ENCODE measurements at regions not wholly inside any gene's neighbourhood (a gene's known extent, or its start where the extent isn't known, plus 50 kb on each side); places are given as distances from the start of the nearest gene placed in this dataset.
"Not testable (repeated sequence)": the region's sequence is repeated elsewhere in the genome, so short reads cannot be mapped to it uniquely, and the experiment has no call there.

DNA sequence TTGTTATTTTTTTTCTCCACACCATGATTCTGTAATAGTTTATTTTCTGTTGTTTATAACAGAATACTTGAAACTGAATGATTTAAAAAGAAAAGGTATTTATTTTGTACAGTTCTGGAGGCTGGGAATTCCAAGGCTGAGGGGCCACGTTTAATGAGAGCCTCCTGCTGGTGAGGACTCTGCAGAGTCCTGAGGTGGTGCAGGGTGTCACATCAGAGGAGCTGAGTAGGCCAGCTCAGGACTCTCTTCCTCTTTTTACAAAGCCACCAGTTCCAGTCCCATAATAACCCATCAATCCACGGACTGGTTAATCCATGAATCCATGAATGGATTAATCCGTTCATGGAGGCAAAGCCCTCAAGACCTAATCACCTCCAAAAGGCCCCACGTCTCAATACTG, 71.6 kb downstream of the TFAP2A start:
- DNase-seq (ENCODE audit: low read depth), result no peak

DNA sequence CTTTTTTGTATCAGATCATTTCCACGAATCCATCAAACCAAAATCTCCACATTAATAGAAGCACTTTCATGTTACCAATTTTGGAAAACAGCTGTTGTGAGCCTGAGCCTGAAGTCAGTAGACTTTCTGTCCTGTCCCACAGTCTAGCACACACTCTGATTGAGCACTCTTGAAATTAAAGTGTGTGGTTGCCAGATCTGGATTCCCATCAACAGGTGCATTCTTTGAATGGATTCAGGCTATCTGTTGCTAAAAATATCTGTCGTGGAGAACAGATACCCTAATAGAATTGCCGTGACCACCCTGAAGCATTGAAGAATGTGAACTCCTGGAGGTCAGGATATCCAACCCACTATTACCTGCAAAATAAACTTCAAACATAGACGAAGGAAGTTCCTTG, 73.3 kb downstream of the TFAP2A start:
- DNase-seq (ENCODE audit: low read depth), result no peak

DNA sequence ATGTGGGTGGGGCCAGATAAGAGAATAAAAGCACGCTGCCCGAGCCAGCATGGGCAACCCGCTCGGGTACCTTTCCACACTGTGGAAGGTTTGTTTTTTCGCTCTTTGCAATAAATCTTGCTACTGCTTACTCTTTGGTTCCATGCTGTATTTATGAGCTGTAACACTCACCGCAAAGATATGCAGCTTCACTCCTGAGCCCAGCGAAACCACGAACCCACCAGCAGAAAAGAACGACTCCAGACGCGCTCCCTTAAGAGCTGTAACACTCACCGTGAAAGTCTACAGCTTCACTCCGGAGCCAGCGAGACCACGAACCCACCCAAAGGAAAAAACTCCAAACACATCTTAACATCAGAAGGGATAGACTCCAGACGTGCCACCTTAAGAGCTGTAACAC, 76.7 kb downstream of the TFAP2A start:
- DNase-seq (ENCODE audit: low read depth), result no peak

DNA sequence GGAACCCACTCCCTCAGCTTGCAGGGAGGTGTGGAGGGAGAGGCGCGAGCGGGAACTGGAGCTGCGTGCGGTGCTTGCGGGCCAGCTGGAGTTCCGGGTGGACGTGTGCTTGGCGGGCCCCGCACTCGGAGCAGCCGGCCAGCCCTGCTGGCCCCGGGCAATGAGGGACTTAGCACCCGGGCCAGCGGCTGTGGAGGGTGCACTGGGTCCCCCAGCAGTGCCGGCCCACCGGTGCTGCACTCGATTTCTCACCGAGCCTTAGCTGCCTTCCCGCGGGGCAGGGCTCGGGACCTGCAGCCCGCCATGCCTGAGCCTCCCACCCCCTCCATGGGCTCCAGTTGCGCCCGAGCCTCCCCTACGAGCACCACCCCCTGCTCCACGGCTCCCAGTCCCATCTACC, 77.5 kb downstream of the TFAP2A start:
- not testable (repeated sequence) for DNase-seq (ENCODE audit: low read depth)

DNA sequence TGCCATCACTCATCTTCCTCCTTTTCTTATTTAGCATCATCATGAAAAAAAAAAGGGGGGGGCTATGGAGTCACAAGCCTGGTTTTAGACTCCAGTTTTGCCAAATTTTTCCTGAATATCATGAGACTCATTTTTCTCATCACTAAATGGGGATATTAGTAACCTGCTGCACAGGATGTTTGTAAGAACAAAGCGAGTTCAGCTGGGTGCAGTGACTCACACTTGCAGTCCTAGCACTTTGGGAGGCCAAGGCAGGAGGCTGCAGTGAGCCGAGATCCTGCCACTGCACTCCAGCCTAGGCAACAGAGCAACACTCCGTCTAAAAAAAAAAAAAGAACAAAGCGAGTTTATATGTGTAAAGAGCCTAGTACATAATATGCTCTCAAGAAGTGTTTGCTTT, 82.8 kb downstream of the TFAP2A start:
- no peak for DNase-seq (ENCODE audit: low read depth)

DNA sequence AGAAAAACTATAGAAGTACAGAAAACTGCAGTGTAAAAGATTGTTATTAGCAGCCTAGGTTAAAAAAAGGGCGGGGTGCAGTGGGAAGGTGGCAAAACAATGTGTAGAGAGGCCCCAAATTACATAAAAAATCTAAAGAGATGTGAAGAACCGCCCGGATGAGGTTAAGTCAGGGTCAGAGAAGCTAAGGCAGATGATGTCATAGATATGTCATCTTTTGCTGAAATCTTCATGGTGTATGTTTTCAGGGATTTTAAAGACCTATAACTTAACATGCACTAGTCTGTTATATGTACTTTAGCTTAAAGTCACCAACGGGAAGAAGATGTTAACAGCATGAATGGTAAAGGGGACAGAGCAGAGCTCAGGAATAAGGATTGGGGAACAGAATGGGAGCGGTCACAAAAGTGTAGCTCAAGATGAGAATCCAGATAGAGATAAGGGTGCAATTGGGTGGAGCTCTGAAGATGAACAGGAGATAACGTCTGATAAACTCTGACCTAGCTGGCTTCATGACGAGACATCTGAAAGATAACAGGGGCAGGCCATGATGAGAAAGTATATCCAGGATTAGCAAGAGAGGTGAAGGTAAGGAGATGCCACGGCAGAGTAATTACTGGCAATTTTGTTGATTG, 83.4 kb downstream of the TFAP2A start:
- no peak for DNase-seq (ENCODE audit: low read depth)

DNA sequence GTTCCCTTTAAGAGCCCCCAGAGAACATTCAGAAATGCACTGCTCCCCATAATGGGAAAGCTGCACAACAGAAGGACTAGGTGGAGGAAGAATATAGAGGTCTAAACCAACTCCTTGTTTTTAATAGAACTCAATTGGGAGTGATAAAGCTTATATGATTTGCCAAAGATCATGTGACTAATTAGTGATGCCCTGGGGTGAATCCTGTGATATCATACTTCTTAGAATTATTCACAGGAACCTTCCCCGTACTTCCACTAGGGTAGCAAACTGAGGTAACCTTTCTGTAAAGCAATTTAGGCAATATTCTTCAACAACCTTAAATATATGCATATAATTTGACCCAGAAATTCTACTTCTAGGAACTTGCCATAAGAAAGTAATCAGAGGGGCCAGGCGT, 84.4 kb downstream of the TFAP2A start:
- no peak for DNase-seq (ENCODE audit: low read depth)

DNA sequence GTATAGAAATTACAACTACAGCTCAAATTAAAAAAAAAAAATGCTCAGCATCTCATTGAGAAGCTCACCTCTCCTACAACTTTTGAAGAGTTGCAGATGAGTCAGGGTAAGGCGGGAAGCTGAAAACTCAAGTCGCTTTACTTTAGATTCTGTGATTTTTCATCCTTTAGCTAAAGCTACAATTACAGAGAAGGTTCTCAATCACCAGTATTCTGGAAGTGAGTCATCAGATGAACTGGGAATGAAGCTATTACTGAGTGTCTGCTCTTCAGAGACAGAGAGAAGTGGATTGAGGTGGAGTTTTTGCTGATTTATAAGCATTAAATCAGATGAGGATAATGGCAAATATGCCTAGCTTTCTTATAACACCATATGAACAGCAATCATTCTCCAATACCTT, 91.9 kb downstream of the TFAP2A start:
- DNase-seq (ENCODE audit: low read depth), result no peak

DNA sequence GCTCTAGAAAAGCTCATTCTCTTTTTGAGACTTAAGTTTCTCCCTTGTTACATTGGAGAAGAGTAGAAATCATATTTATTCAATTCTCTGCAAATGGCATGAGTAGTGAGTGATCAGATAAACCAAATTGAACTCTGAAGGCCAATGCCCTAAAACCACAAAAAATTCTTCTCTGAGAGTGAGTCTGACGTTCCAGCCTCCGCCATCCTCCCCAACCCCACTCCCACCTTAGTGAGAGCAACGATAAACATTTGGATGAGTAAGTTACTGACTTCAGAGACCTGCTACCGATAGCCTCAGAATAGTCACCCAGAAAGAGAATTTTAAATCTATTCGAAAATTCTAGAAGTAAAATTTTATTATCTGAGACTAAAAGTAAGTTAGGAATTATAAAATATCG, 94.6 kb downstream of the TFAP2A start:
- no peak for DNase-seq (ENCODE audit: low read depth)

DNA sequence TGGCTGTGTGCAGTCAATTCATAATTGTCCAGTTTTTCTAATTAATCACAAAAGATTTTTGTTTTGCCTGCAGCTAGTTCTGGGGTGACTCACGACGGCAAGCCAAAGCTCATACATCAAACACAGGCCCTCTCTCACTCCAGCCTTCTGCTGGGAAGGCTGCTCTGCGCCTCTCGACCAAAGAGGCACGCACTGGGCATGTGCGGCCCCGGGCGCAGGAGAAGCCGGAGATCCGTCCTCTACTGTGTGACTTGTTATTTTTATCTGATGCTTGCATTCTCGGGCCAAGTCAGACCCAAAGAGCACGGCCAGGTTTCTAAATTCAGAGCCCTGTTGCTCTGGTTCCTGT, 98.5 kb downstream of the TFAP2A start:
- no peak for DNase-seq (ENCODE audit: low read depth)

DNA sequence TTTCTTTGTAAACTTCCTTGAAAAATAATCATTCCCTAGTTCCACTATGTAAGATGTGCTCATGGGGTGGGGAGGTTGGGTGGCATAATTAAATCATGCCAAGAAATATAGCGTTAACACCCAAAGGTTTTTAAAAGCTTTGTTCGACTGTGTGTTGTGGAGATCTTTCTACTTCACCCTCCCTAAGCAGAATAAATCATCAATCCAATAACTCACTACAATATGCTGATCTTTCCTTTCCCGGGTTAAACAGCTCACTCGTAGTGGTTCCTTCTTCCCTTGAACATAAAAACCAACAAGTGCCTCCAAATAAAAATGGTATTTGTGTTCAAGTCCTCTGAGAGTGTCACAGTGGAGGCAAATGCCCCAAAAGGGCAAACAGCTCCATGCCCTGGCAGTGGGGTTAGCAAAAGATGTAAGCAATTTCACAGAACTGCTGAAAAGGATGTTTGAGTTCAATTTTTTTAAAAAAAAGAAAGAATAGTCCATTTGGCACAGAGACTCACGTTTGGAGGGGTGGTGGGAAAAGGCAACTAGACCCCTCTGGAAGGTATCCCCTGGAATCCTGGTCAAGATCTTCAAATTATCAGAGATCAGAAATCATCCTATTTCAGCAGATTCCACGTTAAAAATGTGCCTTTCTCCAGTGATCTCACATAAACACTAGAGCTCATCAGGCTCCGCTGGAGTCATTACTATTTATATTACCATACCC, 99.1 kb downstream of the TFAP2A start:
- no peak for DNase-seq (ENCODE audit: low read depth)

DNA sequence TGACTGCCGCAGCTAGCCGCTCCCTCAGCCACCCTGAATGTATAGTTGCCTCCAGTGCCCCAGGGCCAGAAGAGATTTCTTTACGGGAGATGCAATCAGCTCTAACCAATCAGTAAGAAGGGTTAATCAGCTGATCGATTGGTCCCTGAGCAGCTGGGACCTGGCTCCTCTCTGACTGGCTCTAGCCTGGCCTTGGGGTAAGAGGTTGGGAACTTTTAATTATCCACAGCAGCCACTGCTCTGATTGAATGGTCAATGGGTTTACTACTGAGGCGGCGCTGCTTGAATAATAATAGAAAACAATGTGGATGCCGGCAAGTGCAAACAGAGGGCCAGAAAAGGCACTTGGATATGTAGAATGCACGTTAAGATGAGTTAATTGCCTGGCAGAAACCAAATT, 99.8 kb downstream of the TFAP2A start:
- no peak for DNase-seq (ENCODE audit: low read depth)

DNA sequence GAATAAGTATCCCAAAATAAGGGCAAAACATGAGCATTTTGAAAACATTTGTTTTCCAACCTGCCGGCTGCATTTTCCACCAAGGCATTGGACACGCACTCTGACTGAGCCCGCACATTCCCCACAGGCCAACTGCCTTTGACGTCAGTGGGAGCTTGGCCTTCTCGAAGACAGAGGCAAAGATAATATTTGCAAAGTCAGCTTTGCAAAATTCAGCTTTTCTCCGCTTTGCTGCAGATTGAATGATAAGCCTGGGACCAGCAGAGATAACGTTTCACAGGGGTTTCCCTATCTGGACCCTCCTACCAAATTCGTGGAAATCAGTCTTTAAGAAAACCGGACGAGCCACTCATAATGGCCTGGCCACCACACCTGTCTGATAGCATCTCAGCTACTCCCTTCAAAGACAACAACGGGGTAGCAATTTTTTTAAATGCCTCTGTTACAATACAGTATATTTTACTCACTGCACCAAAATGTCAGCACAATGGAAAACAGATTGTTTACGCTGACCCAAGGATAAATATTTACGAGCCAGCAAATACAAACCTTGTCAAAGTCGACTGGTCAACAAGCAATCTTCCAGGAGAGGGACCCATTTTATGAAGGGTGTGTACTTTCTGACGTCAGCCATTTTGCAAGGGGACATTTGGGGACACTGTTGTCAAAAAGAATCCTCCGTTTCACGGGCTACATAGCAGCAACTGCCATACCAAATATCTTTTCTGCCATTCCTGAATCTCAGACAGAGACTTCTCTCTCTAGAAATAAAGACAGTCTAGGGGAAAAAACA, 100.5 kb downstream of the TFAP2A start:
- no peak for DNase-seq (ENCODE audit: low read depth)

DNA sequence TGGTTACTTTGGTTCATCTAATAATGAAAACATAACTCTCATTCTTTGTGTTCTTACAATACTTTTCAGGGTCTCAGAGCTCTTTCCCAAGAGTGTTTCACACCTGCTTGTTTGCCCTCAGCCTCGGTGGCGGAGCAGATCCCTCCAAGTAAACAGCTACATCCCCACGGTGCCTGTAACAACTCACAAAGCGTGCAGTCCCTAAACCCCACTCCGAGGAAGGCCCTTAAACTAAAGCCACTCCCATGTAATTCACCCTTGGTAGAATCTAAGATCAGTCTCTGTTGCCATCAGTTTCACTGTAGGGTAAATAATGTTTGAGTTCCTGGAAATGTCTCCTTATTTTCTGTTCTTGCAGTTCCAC, 101.1 kb downstream of the TFAP2A start:
- DNase-seq (ENCODE audit: low read depth), result no peak

DNA sequence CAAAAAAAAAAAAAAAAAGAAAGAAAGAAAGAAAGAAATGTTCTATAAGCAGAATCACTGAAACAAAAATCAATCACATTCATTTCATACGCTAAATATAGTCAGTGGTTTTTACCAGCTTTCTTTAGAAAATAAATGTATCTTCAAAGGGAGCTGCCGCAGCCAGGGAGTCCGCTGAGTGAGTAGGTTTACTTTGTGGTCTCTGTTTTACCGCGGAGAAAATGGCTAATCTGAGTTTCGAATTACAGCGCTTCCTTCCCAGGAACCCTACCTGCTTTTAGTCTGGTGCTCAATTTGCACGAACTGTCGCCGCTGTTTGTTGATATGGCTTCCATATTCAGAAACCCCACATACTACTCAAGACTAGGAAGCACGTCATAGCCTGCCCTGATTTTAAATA, 102.4 kb downstream of the TFAP2A start:
- no peak for DNase-seq (ENCODE audit: low read depth)

DNA sequence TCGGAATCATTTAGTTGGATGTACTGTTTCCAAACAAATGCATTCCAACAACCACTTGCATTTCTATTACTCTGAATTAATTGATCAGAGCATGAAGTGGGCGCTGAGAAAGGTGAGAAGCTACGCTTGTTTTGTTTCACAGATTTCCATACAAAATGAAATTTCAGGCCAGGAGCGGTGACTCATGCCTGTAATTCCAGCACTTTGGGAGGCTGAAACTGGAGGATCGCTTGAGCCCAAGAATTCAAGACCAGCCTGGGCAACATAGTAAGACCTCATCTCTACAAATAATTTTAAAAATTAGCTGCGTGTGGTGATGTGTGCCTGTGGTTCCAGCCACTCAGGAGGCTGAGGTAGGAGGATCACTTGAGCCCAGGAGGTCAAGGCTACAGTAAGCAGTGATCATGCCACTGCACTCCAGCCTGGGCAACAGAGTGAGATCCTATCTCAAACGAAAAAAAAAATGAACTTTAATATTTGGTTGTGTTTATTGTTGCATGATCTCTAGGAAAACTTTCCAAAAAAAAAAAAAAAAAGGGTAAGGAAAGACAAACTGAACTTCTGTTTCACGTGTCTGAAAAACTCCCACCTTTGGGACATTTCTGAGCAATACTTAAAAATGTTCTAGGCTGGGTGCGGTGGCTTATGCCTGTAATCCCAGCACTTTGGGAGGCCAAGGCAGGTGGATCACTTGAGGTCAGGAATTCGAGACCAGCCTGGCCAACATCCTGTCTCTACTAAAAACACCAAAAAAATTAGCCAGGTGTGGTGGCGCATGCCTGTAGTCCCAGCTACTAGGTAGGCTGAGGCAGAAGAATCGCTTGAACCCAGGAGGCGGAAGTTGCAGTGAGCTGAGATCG, 103.1 kb downstream of the TFAP2A start:
- not testable (repeated sequence) for DNase-seq (ENCODE audit: low read depth)

DNA sequence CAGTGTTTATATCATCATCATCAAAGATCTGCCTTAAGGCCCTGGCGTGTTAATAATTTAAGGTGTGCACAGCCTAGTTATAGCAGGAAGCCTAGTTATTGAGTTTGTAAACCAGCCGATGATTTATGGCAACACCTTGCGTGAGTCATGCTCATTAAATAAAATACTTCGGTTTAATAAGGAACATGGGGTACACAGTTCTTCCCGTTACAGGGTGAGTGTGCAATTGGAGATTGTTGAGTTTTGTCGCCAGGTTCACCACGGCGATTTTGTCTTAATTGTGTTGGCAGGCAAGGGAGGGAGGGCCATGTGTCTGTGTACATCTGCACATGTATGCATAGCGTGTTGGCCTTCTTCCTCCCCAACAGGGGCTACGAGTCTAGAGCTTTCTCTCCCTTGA, 104.0 kb downstream of the TFAP2A start:
- no peak for DNase-seq (ENCODE audit: low read depth)

DNA sequence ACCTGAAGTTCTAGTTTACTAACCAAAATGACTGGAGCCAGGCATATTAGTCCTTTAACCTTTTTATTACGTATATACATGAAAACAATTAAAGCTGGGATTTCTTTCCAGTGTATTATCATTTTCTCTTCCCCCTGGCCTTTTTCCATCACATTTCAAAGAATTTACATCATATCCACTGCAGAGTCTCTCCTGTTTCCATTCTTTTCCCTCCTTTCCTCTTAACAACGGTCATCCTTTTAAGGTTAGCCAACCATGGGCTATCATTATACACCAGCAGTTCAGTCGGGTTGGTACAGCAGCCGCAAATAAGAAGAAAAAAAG, 104.6 kb downstream of the TFAP2A start:
- no peak for DNase-seq (ENCODE audit: low read depth)

DNA sequence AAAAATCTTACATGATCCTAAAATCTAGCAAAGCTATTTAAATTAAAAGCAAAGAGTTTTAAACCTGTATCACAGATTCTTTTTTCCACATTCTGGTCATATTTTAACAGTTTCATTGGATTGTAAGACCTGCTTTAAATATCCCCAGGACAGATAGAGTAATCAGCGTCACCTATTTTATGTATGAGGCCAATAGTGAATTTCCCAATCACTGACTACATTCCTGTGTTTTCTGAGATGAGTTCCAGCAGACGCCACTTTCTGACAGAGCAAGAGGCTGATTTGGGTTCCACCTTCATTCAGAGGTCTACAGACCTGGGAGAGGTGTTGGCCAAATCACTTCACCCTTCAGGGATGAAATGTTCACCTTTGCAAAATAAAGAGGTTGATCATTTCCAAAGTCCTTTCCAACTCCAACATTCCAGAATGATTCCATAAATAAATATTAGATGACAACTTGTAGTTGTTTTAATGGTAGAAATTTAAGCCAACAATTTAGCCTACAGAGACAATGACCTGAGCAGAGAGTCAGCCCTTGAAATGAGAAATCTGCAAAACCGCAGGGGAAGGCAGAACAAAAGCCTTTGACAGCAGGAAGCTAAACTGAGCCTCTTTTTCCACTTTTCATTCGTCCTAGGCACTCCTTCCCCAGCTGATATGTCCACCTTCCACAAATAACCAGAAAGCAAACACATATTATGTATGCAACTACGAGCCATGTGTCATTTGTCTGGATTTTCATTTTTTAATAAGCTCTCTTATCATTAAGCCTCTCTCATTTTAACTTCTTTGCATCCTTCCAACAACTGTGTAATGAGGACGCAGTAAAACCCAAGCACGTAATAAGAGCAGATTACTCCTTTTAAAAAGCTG, 105.2 kb downstream of the TFAP2A start:
- DNase-seq (ENCODE audit: low read depth), result no peak

DNA sequence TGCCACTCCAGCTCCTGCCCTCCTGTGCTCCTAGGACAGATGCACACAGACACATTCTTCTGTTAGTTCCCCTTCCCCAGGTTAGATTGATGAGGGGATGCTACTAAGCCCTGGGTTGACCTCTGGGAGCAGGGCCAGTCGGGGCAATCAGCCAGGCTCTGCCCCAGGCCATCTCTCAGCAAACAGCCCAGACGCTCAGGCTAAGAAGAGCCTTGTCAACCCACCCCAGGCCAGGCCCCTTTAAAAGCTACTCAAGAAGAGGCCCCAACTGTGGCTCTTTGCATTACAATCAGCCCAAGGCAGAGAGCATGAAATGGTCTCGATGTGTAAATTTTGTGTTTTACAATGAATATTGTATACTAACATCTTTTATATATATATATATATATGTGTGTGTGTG, 107.4 kb downstream of the TFAP2A start:
- no peak for DNase-seq (ENCODE audit: low read depth)

DNA sequence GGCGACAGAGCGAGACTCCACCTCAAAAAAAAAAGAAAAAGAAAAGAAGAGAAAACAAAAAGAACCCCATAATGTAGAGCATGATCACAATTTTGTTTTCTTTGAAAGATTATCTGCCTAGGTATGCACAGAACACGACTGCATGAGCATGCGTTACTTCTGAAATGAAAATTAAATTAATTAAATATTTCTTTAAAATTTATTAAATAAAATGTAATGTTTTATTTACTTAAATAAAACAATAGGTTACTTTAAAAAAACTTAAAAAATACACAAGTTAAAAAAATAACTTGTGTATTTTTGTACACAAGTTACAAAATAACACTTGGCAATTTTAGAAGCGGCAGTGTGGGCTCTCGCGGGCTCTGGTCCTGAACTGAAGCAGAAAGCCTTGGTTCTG, 107.8 kb downstream of the TFAP2A start:
- DNase-seq (ENCODE audit: low read depth), result no peak

Data from stimulated activated CD8-positive, alpha-beta memory T cell treated with anti-CD3 and anti-CD28 coated beads, Interleukin-4, amount 100 ng/mL, for 24 hours (primary cell).